HEK293 (cell line): ENCODE measurements at regions not wholly inside any gene's neighbourhood (a gene's known extent, or its start where the extent isn't known, plus 50 kb on each side); places are given as distances from the start of the nearest gene placed in this dataset.

Experiments used
- CTCF ChIA-PET: fragments of 350-600 bp; formaldehyde crosslinking; extraction: SDS; loops from one replicate; lab custom pipeline; 2021; ENCODE audit warnings: antibody characterized with exemption; lab: Yijun Ruan, JAX
- POLR2A ChIA-PET: fragments of 300-600 bp; formaldehyde crosslinking; extraction: SDS; loops from one replicate; lab custom pipeline; 2020; ENCODE audit warnings: antibody characterized with exemption, inconsistent platforms; lab: Yijun Ruan, JAX
- H3K27ac ChIP-seq: fragments of 200-500 bp; sonication (Bioruptor generic); 2 replicates; pipeline ENCODE4 v1.5.1; 2014; ENCODE audit warnings: low read depth, low read length, control low read depth, inconsistent platforms; ENCODE audit errors: extremely low read depth
- H3K36me3 ChIP-seq, 2 experiments: fragments of 200-500 bp in 1 of 2; sonication (Bioruptor generic) in 1 of 2; 1 replicate in 1 of 2; 2 replicates in 1 of 2; pipeline ENCODE4 v1.5.1; 2014 to 2017; ENCODE audit warnings: inconsistent platforms in 2 of 2, low read length in 2 of 2; ENCODE audit not compliant: control insufficient read depth in 2 of 2, insufficient read depth in 1 of 2
- H3K4me1 ChIP-seq: fragments of 200-500 bp; sonication (Bioruptor generic); 2 replicates; pipeline ENCODE4 v1.5.1; 2014; ENCODE audit warnings: mild to moderate bottlenecking, low read length, inconsistent platforms; ENCODE audit not compliant: control insufficient read depth, insufficient read depth
- H3K4me3 ChIP-seq: 2 replicates; pipeline ENCODE4 v1.5.1; 2011; ENCODE audit warnings: low read depth, mild to moderate bottlenecking, control low read depth, low read length, moderate library complexity
- H3K9me3 ChIP-seq: fragments of 200-500 bp; sonication (Bioruptor generic); 2 replicates; pipeline ENCODE4 v1.5.1; 2014; ENCODE audit warnings: low read depth, low read length, inconsistent platforms; ENCODE audit not compliant: control insufficient read depth, insufficient read depth
- GLIS2 ChIP-seq: fragments of 450-650 bp; formaldehyde crosslinking; IDR thresholded peaks from 2 replicates; pipeline ENCODE4 v1.5.1; 2016; ENCODE audit warnings: missing biosample characterization, missing genetic modification characterization
- HOXC10 ChIP-seq: sonication (generic); formaldehyde crosslinking; IDR thresholded peaks from 2 replicates; pipeline ENCODE4 v1.8.1; 2023; ENCODE audit warnings: mild to moderate bottlenecking, missing genetic modification reagents
- INSM2 ChIP-seq: fragments of 450-650 bp; formaldehyde crosslinking; IDR thresholded peaks from 2 replicates; pipeline ENCODE4 v1.5.1; 2016; ENCODE audit warnings: missing biosample characterization, missing genetic modification characterization
- OVOL3 ChIP-seq: fragments of 450-650 bp; formaldehyde crosslinking; IDR thresholded peaks from 2 replicates; pipeline ENCODE4 v1.5.1; 2016; ENCODE audit warnings: missing biosample characterization, missing genetic modification characterization
- SETDB1 ChIP-seq: IDR thresholded peaks from one replicate; pipeline ENCODE4 v1.6.1; 2017; ENCODE audit warnings: mild to moderate bottlenecking, low read length, moderate library complexity, mixed read lengths; ENCODE audit not compliant: insufficient read length
- TCF7L2 ChIP-seq: IDR thresholded peaks from 2 replicates; pipeline ENCODE4 v1.6.1; 2011; ENCODE audit warnings: low read depth, mild to moderate bottlenecking, inconsistent platforms, low read length, moderate library complexity, borderline replicate concordance
- YY1 ChIP-seq: fragments of 450-650 bp; formaldehyde crosslinking; IDR thresholded peaks from 2 replicates; pipeline ENCODE4 v1.5.1; 2018; ENCODE audit warnings: missing biosample characterization, missing genetic modification characterization
- YY2 ChIP-seq: fragments of 450-650 bp; formaldehyde crosslinking; IDR thresholded peaks from 2 replicates; pipeline ENCODE4 v1.5.1; 2016; ENCODE audit warnings: missing biosample characterization, missing genetic modification characterization
- ZBTB48 ChIP-seq: fragments of 450-650 bp; formaldehyde crosslinking; IDR thresholded peaks from 2 replicates; pipeline ENCODE4 v1.5.1; 2016; ENCODE audit warnings: missing biosample characterization, missing genetic modification characterization
- ZBTB8A ChIP-seq: fragments of 450-650 bp; formaldehyde crosslinking; IDR thresholded peaks from 2 replicates; pipeline ENCODE4 v1.5.1; 2016; ENCODE audit warnings: missing biosample characterization, missing genetic modification characterization
- ZFP69B ChIP-seq: fragments of 450-650 bp; formaldehyde crosslinking; IDR thresholded peaks from 2 replicates; pipeline ENCODE4 v1.5.1; 2016; ENCODE audit warnings: missing biosample characterization, missing genetic modification characterization
- ZNF10 ChIP-seq: fragments of 450-650 bp; formaldehyde crosslinking; IDR thresholded peaks from 2 replicates; pipeline ENCODE4 v1.5.1; 2017; ENCODE audit warnings: missing biosample characterization, missing genetic modification characterization
- ZNF157 ChIP-seq: fragments of 450-650 bp; formaldehyde crosslinking; IDR thresholded peaks from 2 replicates; pipeline ENCODE4 v1.5.1; 2016; ENCODE audit warnings: missing biosample characterization, missing genetic modification characterization
- ZNF280C ChIP-seq: fragments of 450-650 bp; formaldehyde crosslinking; IDR thresholded peaks from 2 replicates; pipeline ENCODE4 v1.5.1; 2016; ENCODE audit warnings: missing biosample characterization, missing genetic modification characterization
- ZNF366 ChIP-seq: fragments of 450-650 bp; formaldehyde crosslinking; conservative IDR thresholded peaks from 2 replicates; pipeline ENCODE4 v1.5.1; 2016; ENCODE audit warnings: missing biosample characterization, missing genetic modification characterization
- ZNF394 ChIP-seq: fragments of 450-650 bp; formaldehyde crosslinking; IDR thresholded peaks from 2 replicates; pipeline ENCODE4 v1.5.1; 2016; ENCODE audit warnings: missing biosample characterization, missing genetic modification characterization, mild to moderate bottlenecking, moderate library complexity, borderline replicate concordance
- ZNF423 ChIP-seq: fragments of 450-650 bp; formaldehyde crosslinking; IDR thresholded peaks from 2 replicates; pipeline ENCODE4 v1.5.1; 2016; ENCODE audit warnings: missing biosample characterization, missing genetic modification characterization
- ZNF626 ChIP-seq: fragments of 450-650 bp; sonication (Bioruptor Pico); formaldehyde crosslinking; IDR thresholded peaks from 2 replicates; pipeline ENCODE4 v1.5.1; 2018; ENCODE audit warnings: missing biosample characterization, missing genetic modification characterization, inconsistent platforms
- TF ChIP-seq, protein P1 (sequence below): fragments of 450-650 bp; formaldehyde crosslinking; IDR thresholded peaks from 2 replicates; pipeline ENCODE4 v1.5.1; 2016; ENCODE audit warnings: missing biosample characterization, missing genetic modification characterization
- TF ChIP-seq, protein P2 (sequence below): fragments of 450-650 bp; formaldehyde crosslinking; IDR thresholded peaks from 2 replicates; pipeline ENCODE4 v1.5.1; 2016; ENCODE audit warnings: missing biosample characterization, missing genetic modification characterization

DNA sequence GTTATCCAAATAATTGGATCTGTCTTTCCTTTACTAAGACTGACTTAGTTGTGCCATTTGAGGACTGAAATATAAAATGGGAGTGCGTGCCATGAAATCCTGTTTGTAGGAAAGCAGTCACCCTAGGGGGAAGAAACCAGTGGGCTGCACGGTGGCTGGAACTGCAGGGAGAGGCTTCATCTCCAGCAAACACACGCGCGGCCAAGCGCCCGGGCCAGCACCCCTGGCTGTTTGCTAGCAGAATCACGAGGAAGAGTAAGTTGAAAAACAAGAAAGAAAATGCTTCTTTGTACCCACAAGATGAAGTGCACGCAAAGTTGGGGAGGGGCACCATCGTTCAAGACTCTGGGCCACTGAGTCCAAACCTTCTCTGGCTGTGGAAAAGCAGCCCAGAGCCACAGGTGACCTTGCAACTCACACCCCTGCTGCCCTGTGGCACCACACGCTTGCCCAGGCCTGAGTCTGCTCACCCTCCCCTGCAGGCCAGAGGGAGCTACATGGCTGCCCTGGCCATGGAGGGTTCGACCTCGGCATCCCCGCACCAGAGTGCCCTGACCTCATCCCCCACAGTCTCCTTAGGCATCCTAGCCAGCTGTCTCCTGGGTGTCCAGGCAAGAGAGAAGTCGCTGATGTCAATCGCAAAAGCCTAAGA, 55.2 kb downstream of the IRX2 start:
- no peaks in the 10 kb centered on the region for H3K4me1 ChIP-seq
- CTCF ChIA-PET, result no interaction called here
- TF ChIP-seq ZNF280C (tag by site-specific recombination), result no peak
- TF ChIP-seq, protein P1, sequence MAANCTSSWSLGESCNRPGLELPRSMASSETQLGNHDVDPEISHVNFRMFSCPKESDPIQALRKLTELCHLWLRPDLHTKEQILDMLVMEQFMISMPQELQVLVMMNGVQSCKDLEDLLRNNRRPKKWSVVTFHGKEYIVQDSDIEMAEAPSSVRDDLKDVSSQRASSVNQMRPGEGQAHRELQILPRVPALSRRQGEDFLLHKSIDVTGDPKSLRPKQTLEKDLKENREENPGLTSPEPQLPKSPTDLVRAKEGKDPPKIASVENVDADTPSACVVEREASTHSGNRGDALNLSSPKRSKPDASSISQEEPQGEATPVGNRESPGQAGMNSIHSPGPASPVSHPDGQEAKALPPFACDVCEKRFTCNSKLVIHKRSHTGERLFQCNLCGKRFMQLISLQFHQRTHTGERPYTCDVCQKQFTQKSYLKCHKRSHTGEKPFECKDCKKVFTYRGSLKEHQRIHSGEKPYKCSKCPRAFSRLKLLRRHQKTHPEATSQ (tag by site-specific recombination), result no peak
- TF ChIP-seq ZNF10 (tag by site-specific recombination), result no peak
- TF ChIP-seq HOXC10 (CRISPR knock-in tag), result no peak
- TF ChIP-seq OVOL3 (tag by site-specific recombination), result no peak
- TF ChIP-seq YY2 (tag by site-specific recombination), result no peak
- TF ChIP-seq ZNF394 (tag by site-specific recombination), result no peak
- TF ChIP-seq ZBTB8A (tag by site-specific recombination), result no peak
- TF ChIP-seq ZBTB48 (tag by site-specific recombination), result no peak
- TF ChIP-seq TCF7L2, result no peak
- no peak for TF ChIP-seq ZNF366 (tag by site-specific recombination)
- TF ChIP-seq GLIS2, result no peak
- no peak for TF ChIP-seq YY1 (tag by site-specific recombination)
- TF ChIP-seq ZNF423 (tag by site-specific recombination), result no peak
- TF ChIP-seq ZNF157 (tag by site-specific recombination), result no peak
- H3K27ac ChIP-seq, result no peak overlapping the region
- no peaks in the 10 kb centered on the region for H3K9me3 ChIP-seq
- H3K36me3 ChIP-seq, result no peaks in the 10 kb centered on the region
- POLR2A ChIA-PET, result no interaction called here
- no peak overlapping the region for H3K4me3 ChIP-seq

DNA sequence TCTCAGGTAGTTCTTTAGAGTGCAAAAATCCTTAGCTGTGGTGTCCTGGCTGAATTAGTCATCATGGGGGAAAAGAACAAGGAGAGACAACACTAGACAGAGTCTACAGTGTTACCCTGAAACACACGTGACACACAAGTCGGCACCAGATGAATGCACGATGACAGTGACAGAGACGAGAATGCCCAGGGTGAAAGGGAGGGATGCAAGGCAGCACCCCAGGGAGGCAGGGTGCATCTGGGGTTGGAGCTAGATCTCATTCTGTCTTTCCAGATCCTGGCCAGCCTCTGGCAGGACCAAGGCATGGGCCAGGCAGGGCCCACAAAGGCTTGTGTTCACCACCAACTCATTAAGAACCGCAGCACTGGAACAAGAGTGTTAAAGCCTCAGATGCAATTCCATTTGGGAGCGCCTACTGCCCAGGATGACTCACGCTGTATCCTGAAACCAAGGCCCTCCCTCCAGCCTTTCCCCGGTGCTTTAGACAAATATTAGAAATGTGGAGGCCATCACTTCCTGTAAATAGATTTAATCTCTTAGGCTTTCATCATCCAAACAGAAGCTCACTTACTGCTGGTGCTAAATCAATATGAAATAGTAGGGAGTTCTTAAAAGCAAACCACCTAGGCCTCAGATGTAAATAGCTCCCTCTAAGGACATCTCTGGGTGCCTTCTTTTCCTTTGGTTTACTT, 56.1 kb downstream of the IRX2 start:
- POLR2A ChIA-PET, result no interaction called here

More for the DNA sequence above, 56.1 kb downstream of the IRX2 start:
- H3K4me1 ChIP-seq, result no peaks in the 10 kb centered on the region
- H3K27ac ChIP-seq, result no peak overlapping the region
- no peaks in the 10 kb centered on the region for H3K9me3 ChIP-seq
- TF ChIP-seq INSM2 (tag by site-specific recombination), result no peak
- peak; percentile 59 for TF ChIP-seq SETDB1
- TF ChIP-seq ZNF626, result no peak
- TF ChIP-seq, protein P2, sequence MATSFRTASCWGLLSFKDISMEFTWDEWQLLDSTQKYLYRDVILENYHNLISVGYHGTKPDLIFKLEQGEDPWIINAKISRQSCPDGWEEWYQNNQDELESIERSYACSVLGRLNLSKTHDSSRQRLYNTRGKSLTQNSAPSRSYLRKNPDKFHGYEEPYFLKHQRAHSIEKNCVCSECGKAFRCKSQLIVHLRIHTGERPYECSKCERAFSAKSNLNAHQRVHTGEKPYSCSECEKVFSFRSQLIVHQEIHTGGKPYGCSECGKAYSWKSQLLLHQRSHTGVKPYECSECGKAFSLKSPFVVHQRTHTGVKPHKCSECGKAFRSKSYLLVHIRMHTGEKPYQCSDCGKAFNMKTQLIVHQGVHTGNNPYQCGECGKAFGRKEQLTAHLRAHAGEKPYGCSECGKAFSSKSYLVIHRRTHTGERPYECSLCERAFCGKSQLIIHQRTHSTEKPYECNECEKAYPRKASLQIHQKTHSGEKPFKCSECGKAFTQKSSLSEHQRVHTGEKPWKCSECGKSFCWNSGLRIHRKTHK, result peak; percentile 57; the same call in 1 of the 2 replicates
- no peak for TF ChIP-seq ZFP69B (tag by site-specific recombination)
- H3K4me3 ChIP-seq, result no peak overlapping the region
- H3K36me3 ChIP-seq, result no peaks in the 10 kb centered on the region
- CTCF ChIA-PET, result no interaction called here
